H1 (cell line): ENCODE measurements at regions not wholly inside any gene's neighbourhood (a gene's known extent, or its start where the extent isn't known, plus 50 kb on each side); places are given as distances from the start of the nearest gene placed in this dataset.

Experiments
- CTCF ChIA-PET: fragments of 300-600 bp; sonication (Branson Sonifier 250); formaldehyde crosslinking; loops from one replicate; lab custom pipeline; 2021; ENCODE audit not compliant: partially characterized antibody; lab: Charles Lee
- POLR2A ChIA-PET: fragments of 300-600 bp; sonication (Branson Sonifier 250); formaldehyde crosslinking; loops from one replicate; lab custom pipeline; 2021; ENCODE audit warnings: inconsistent platforms; ENCODE audit not compliant: partially characterized antibody; lab: Charles Lee
- DNase-seq, 2 experiments: peaks; one replicate each; pipeline versions ENCODE4 v3.0.0 to v3.0.0-alpha.2; 2010 to 2022; ENCODE audit warnings: low spot score in 2 of 2, low read depth in 1 of 2, mixed read lengths in 1 of 2
- FAIRE-seq: peaks from 2 replicates; lab custom pipeline; 2011; peaks lifted over from hg19 to GRCh38; lab: Jason Lieb, UNC
- H2AFZ ChIP-seq: 2 replicates; pipeline ENCODE4 v1.8.1; 2012; ENCODE audit warnings: low read length, inconsistent platforms
- H2AK5ac ChIP-seq: 2 replicates; pipeline ENCODE4 v1.6.1; 2013; ENCODE audit warnings: low read depth, low read length
- H2BK120ac ChIP-seq: replicated peaks from 2 replicates; pipeline ENCODE3; 2013; ENCODE audit warnings: low read depth, low read length, inconsistent platforms
- H2BK12ac ChIP-seq: 2 replicates; pipeline ENCODE4 v1.6.1; 2013; ENCODE audit warnings: low read depth, low read length
- H2BK15ac ChIP-seq: 2 replicates; pipeline ENCODE4 v1.6.1; 2013; ENCODE audit warnings: low read length
- H2BK20ac ChIP-seq: 2 replicates; pipeline ENCODE4 v1.6.1; 2013; ENCODE audit warnings: low read length
- H2BK5ac ChIP-seq: 2 replicates; pipeline ENCODE4 v1.6.1; 2013; ENCODE audit warnings: low read depth, low read length
- H3K14ac ChIP-seq: 2 replicates; pipeline ENCODE4 v1.6.1; 2013; ENCODE audit warnings: inconsistent platforms; ENCODE audit not compliant: insufficient read length
- H3K18ac ChIP-seq: 2 replicates; pipeline ENCODE4 v1.6.1; 2013; ENCODE audit warnings: low read length; ENCODE audit errors: extremely low read depth
- H3K23ac ChIP-seq: 2 replicates; pipeline ENCODE4 v1.6.1; 2013; ENCODE audit warnings: inconsistent platforms; ENCODE audit not compliant: insufficient read length
- H3K23me2 ChIP-seq: 2 replicates; pipeline ENCODE4 v1.6.1; 2013; ENCODE audit warnings: low read depth, low read length
- H3K27ac ChIP-seq: 2 replicates; pipeline ENCODE4 v1.6.1; 2011; ENCODE audit warnings: low read depth, low read length, inconsistent platforms
- H3K27me3 ChIP-seq, 4 experiments: replicated peaks in 1 of 4; 1 replicate in 1 of 4; 2 replicates in 3 of 4; pipeline versions ENCODE4 v1.6.1 to v1.8.1; 2011 to 2013; ENCODE audit warnings: low read length in 3 of 4, mild to moderate bottlenecking in 3 of 4, inconsistent platforms in 2 of 4, mixed read lengths in 2 of 4, moderate library complexity in 1 of 4; ENCODE audit not compliant: control insufficient read depth in 3 of 4, insufficient read depth in 3 of 4; ENCODE audit errors: extremely low read depth in 1 of 4
- H3K36me3 ChIP-seq, 4 experiments: 2 replicates each; pipeline versions ENCODE4 v1.6.1 to v1.8.1; 2011 to 2013; ENCODE audit warnings: mild to moderate bottlenecking in 4 of 4, low read length in 3 of 4, moderate library complexity in 2 of 4, control low read depth in 1 of 4, inconsistent platforms in 1 of 4; ENCODE audit not compliant: insufficient read depth in 4 of 4, control insufficient read depth in 2 of 4
- H3K4ac ChIP-seq: replicated peaks from 2 replicates; pipeline ENCODE3; 2013; ENCODE audit warnings: low read length, low read depth, mixed read lengths, inconsistent platforms; ENCODE audit not compliant: insufficient read length
- H3K4me1 ChIP-seq, 4 experiments: replicated peaks in 1 of 4; 1 replicate in 1 of 4; 2 replicates in 3 of 4; pipeline versions ENCODE4 v1.6.1 to v1.8.1; 2011 to 2013; ENCODE audit warnings: low read length in 3 of 4, inconsistent platforms in 2 of 4, mixed read lengths in 1 of 4; ENCODE audit not compliant: insufficient read depth in 4 of 4, control insufficient read depth in 3 of 4
- H3K4me2 ChIP-seq, 2 experiments: 2 replicates each; pipeline versions ENCODE4 v1.6.1 to v1.8.1; 2011 to 2013; ENCODE audit warnings: low read depth in 2 of 2, low read length in 2 of 2, control low read depth in 1 of 2, inconsistent platforms in 1 of 2, mild to moderate bottlenecking in 1 of 2; ENCODE audit not compliant: insufficient read depth in 1 of 2
- H3K4me3 ChIP-seq, 4 experiments: fragments of 200-600, 300-600 bp in 1 of 4; sonication (generic), shearing (Covaris generic), sonication (Bioruptor Twin) in 1 of 4; 2 replicates each; pipeline versions ENCODE4 v1.5.1 to v1.8.1; 2011 to 2016; ENCODE audit warnings: low read length in 4 of 4, low read depth in 3 of 4, control low read depth in 2 of 4, inconsistent platforms in 2 of 4, mild to moderate bottlenecking in 2 of 4, mixed read lengths in 1 of 4, moderate library complexity in 1 of 4; ENCODE audit not compliant: insufficient read depth in 2 of 4; ENCODE audit errors: extremely low read depth in 1 of 4
- H3K56ac ChIP-seq: replicated peaks from 2 replicates; pipeline ENCODE3; 2013; ENCODE audit warnings: low read depth, mild to moderate bottlenecking, mixed read lengths, low read length, inconsistent platforms; ENCODE audit not compliant: insufficient read length
- H3K79me1 ChIP-seq: 2 replicates; pipeline ENCODE4 v1.6.1; 2013; ENCODE audit warnings: low read depth, low read length, control low read depth
- H3K79me2 ChIP-seq, 2 experiments: 2 replicates each; pipeline versions ENCODE4 v1.6.1 to v1.8.1; 2012 to 2013; ENCODE audit warnings: low read length in 2 of 2, mild to moderate bottlenecking in 2 of 2, inconsistent platforms in 1 of 2; ENCODE audit not compliant: insufficient read depth in 2 of 2, control insufficient read depth in 1 of 2
- H3K9ac ChIP-seq, 4 experiments: replicated peaks in 1 of 4; 1 replicate in 1 of 4; 2 replicates in 3 of 4; pipeline versions ENCODE4 v1.6.1 to v1.8.1; 2011 to 2013; ENCODE audit warnings: low read depth in 3 of 4, low read length in 3 of 4, control low read depth in 2 of 4, mild to moderate bottlenecking in 2 of 4, moderate library complexity in 2 of 4, inconsistent platforms in 1 of 4; ENCODE audit errors: extremely low read depth in 1 of 4
- H3K9me3 ChIP-seq, 2 experiments: 2 replicates each; pipeline versions ENCODE4 v1.6.1 to v1.8.1; 2012 to 2013; ENCODE audit warnings: mild to moderate bottlenecking in 2 of 2, moderate library complexity in 2 of 2, control low read depth in 1 of 2, inconsistent platforms in 1 of 2, low read depth in 1 of 2, low read length in 1 of 2, mixed read lengths in 1 of 2; ENCODE audit not compliant: insufficient read depth in 2 of 2
- H4K20me1 ChIP-seq, 2 experiments: replicated peaks in 1 of 2; 2 replicates each; pipeline versions ENCODE3 to v1.8.1; 2011 to 2013; ENCODE audit warnings: inconsistent platforms in 2 of 2, low read length in 2 of 2, mild to moderate bottlenecking in 1 of 2; ENCODE audit not compliant: insufficient read depth in 2 of 2, control insufficient read depth in 1 of 2
- H4K5ac ChIP-seq: 2 replicates; pipeline ENCODE4 v1.6.1; 2013; ENCODE audit warnings: low read length, low read depth, mixed read lengths, inconsistent platforms; ENCODE audit not compliant: insufficient read length
- H4K8ac ChIP-seq: 2 replicates; pipeline ENCODE4 v1.8.0; 2013; ENCODE audit warnings: mild to moderate bottlenecking, moderate library complexity, low read length, inconsistent platforms; ENCODE audit not compliant: insufficient read depth; ENCODE audit errors: extremely low read depth
- H4K91ac ChIP-seq: replicated peaks from 2 replicates; pipeline ENCODE3; 2013; ENCODE audit warnings: low read length, mixed read lengths, inconsistent platforms; ENCODE audit not compliant: insufficient read length
- ASH2L ChIP-seq: fragments of 200-600, 300-600 bp; sonication (generic); IDR thresholded peaks from one replicate; pipeline ENCODE4 v1.7.1; 2017; ENCODE audit warnings: low read length
- BCL11A ChIP-seq, 2 experiments: IDR thresholded peaks; one replicate each; pipeline ENCODE4 v1.6.1; 2011; ENCODE audit warnings: low read depth in 2 of 2, low read length in 2 of 2, mild to moderate bottlenecking in 2 of 2
- EGR1 ChIP-seq: IDR thresholded peaks from 2 replicates; pipeline ENCODE4 v1.6.1; 2011; ENCODE audit warnings: low read depth, low read length, borderline replicate concordance
- HDAC6 ChIP-seq: IDR thresholded peaks from one replicate; pipeline ENCODE4 v1.7.1; 2012; ENCODE audit warnings: low read depth, mild to moderate bottlenecking, inconsistent platforms, low read length, moderate library complexity
- JUND ChIP-seq: IDR thresholded peaks from 2 replicates; pipeline ENCODE4 v1.6.1; 2011; ENCODE audit warnings: mild to moderate bottlenecking, improper control_type of control experiment, low read length
- KDM1A ChIP-seq: fragments of 200-600, 300-600 bp; sonication (generic); IDR thresholded peaks from 2 replicates; pipeline ENCODE4 v1.7.1; 2016; ENCODE audit warnings: mild to moderate bottlenecking, low read length, borderline replicate concordance
- MAFK ChIP-seq: IDR thresholded peaks from 2 replicates; pipeline ENCODE4 v1.6.1; 2012; ENCODE audit warnings: low read depth, mild to moderate bottlenecking, improper control_type of control experiment, low read length
- NANOG ChIP-seq: IDR thresholded peaks from 2 replicates; pipeline ENCODE4 v1.6.1; 2011; ENCODE audit warnings: low read length, low read depth, mild to moderate bottlenecking, inconsistent platforms; ENCODE audit not compliant: insufficient read depth, poor library complexity, severe bottlenecking
- POLR2A ChIP-seq, 2 experiments: IDR thresholded peaks; 1 replicate in 1 of 2; 2 replicates in 1 of 2; pipeline ENCODE4 v1.6.1; 2011; ENCODE audit warnings: low read depth in 2 of 2, low read length in 2 of 2, mild to moderate bottlenecking in 2 of 2; ENCODE audit errors: control extremely low read depth in 1 of 2
- RFX5 ChIP-seq: IDR thresholded peaks from 2 replicates; pipeline ENCODE4 v1.6.1; 2011; ENCODE audit warnings: low read depth, low read length, improper control_type of control experiment, borderline replicate concordance
- SAP30 ChIP-seq: fragments of 300-600 bp; sonication (generic); IDR thresholded peaks from 2 replicates; pipeline ENCODE4 v1.7.1; 2012; ENCODE audit warnings: low read length, moderate library complexity, mild to moderate bottlenecking, inconsistent platforms; ENCODE audit not compliant: insufficient read depth, insufficient replicate concordance
- SP2 ChIP-seq: IDR thresholded peaks from 2 replicates; pipeline ENCODE4 v1.6.1; 2012; ENCODE audit warnings: mild to moderate bottlenecking, low read length, inconsistent platforms
- SP4 ChIP-seq: IDR thresholded peaks from 2 replicates; pipeline ENCODE4 v1.6.1; 2012; ENCODE audit warnings: low read length, inconsistent platforms
- SRF ChIP-seq: IDR thresholded peaks from 2 replicates; pipeline ENCODE4 v1.6.1; 2011; ENCODE audit warnings: mild to moderate bottlenecking, low read depth, low read length, moderate library complexity
- TCF12 ChIP-seq: IDR thresholded peaks from 2 replicates; pipeline ENCODE4 v1.6.1; 2011; ENCODE audit warnings: low read depth, mild to moderate bottlenecking, low read length
- WGBS, 2 experiments: shearing (Covaris generic) in 1 of 2; methylation state at CpG; one replicate each; pipeline versions ENCODE4 v1.1.6 to v1.1.7; 2013 to 2015; ENCODE audit warnings: low lambda C conversion rate in 2 of 2, mixed read lengths in 2 of 2, inconsistent platforms in 1 of 2, low coverage in 1 of 2, missing lambda C conversion rate in 1 of 2; ENCODE audit not compliant: insufficient replicate concordance in 2 of 2, insufficient coverage in 1 of 2, insufficient read length in 1 of 2; ENCODE audit errors: extremely low coverage in 1 of 2, missing lambda C conversion rate in 1 of 2; 5-methylcytosine and 5-hydroxymethylcytosine counted together

GRCh38 chr15:92528736-92529135 is 126.8 kb downstream of the FAM174B start:
- Histone ChIP-seq H3K18ac (no peak overlapping the region), H3K9ac (no peak overlapping the region), H3K27me3 (no peaks in the 10 kb centered on the region), H3K23ac (no peak overlapping the region), H4K20me1 (no peaks in the 10 kb centered on the region), H3K79me1 (no peaks in the 10 kb centered on the region), H3K9me3 (peaks cover 0 to 5% of the 10 kb centered on the region in 2 experiments; a peak in 1 of 4 replicates), H2AK5ac (no peak overlapping the region), H3K4ac (no peak overlapping the region), H3K4me3 (no peak overlapping the region), H2BK120ac (no peak overlapping the region), H3K4me1 (no peaks in the 10 kb centered on the region), H2BK15ac (no peak overlapping the region), H4K8ac (no peak overlapping the region), H3K27ac (no peak overlapping the region), H3K79me2 (no peaks in the 10 kb centered on the region), H2BK12ac (no peak overlapping the region), H2BK5ac (no peak overlapping the region), H3K4me2 (no peak overlapping the region), H3K14ac (no peak overlapping the region), H2AFZ (no peak overlapping the region), H2BK20ac (no peak overlapping the region), H3K56ac (no peak overlapping the region), H3K23me2 (no peaks in the 10 kb centered on the region), H3K36me3 (no peaks in the 10 kb centered on the region), H4K91ac (no peak overlapping the region), H4K5ac (no peak overlapping the region)
- ChIA-PET CTCF (interaction anchor here (0.6 to 1.3 kb wide), 4 partner anchors 32 to 631 kb away, joined by 3 read pairs; no protein-coding TSS in a partner anchor), POLR2A (no interaction called here)
- FAIRE-seq = no peak
- no peak for TF ChIP-seq TCF12
- TF ChIP-seq SP4 = no peak
- no peak for TF ChIP-seq JUND
- TF ChIP-seq EGR1 = no peak
- no peak for TF ChIP-seq MAFK
- TF ChIP-seq BCL11A (IDR thresholded peaks at IDR 0.05; ENCODE audit: low read depth in 2 of 2, low read length in 2 of 2) = no peak
- no peak for TF ChIP-seq HDAC6
- TF ChIP-seq NANOG = no peak
- no peak for TF ChIP-seq KDM1A
- TF ChIP-seq ASH2L = no peak
- no peak for TF ChIP-seq POLR2A (IDR thresholded peaks at IDR 0.05; ENCODE audit: control extremely low read depth in 1 of 2, low read depth in 2 of 2, low read length in 2 of 2)
- TF ChIP-seq SP2 = no peak
- TF ChIP-seq RFX5 = no peak
- TF ChIP-seq SRF = no peak
- no peak for TF ChIP-seq SAP30
- WGBS, 2 experiments = 100% methylated on average over 1 of the region's 1 CpG; no CpG with 5 or more reads in 1 of the 2 experiments
- DNase-seq = no peak
